HCT116 (cell line): ENCODE measurements at regions not wholly inside any gene's neighbourhood (a gene's known extent, or its start where the extent isn't known, plus 50 kb on each side); places are given as distances from the start of the nearest gene placed in this dataset.

Source experiments
- ATAC-seq: fragments of 200-7000 bp; cut with Tn5 transposase; 2 replicates; pipeline ENCODE4 v1.9.1; 2020; ENCODE audit warnings: mild to moderate bottlenecking, moderate library complexity
- BruUV-seq: library from RNA; stranded (reverse); fragments of 400-500 nt; replicated peaks from 2 replicates; lab custom pipeline; 2021; lab: Mats Ljungman, UMichigan
- CTCF ChIA-PET: fragments of 300-600 bp; sonication (Branson Sonifier 250); formaldehyde crosslinking; loops from one replicate; lab custom pipeline; 2021; ENCODE audit warnings: antibody characterized with exemption; lab: Charles Lee
- POLR2A ChIA-PET: fragments of 300-600, 350-600 bp; sonication (Branson Sonifier 250); formaldehyde crosslinking; loops from one replicate; lab custom pipeline; 2021; ENCODE audit warnings: antibody characterized with exemption; lab: Charles Lee
- RAD21 ChIA-PET, 2 experiments: fragments of 300-600 bp; sonication (Branson Sonifier 250); formaldehyde crosslinking; loops; one replicate each; lab custom pipeline; 2023; ENCODE audit warnings: low total read pairs in 2 of 2; ENCODE audit not compliant: uncharacterized antibody in 2 of 2, unreplicated experiment in 2 of 2, low non-redundant PET in 1 of 2; lab: Charles Lee
- DNase-seq: peaks from one replicate; pipeline ENCODE4 v3.0.0-alpha.2; 2010; ENCODE audit warnings: low read depth, low spot score
- H2AFZ ChIP-seq: fragments of 200-600 bp; shearing (Covaris generic), sonication (generic); 2 replicates; pipeline ENCODE4 v1.6.1; 2017; ENCODE audit warnings: low read depth, mixed run types, mixed read lengths, antibody characterized with exemption, low read length; ENCODE audit not compliant: poor library complexity, severe bottlenecking
- H3K27ac ChIP-seq: 2 replicates; pipeline ENCODE4 v1.5.1; 2012; ENCODE audit warnings: low read depth, low read length
- H3K27me3 ChIP-seq: fragments of 200-600 bp; sonication (generic); 2 replicates; pipeline ENCODE4 v1.6.1; 2016; ENCODE audit warnings: mixed run types, low read length, mixed read lengths; ENCODE audit not compliant: insufficient read depth
- H3K36me3 ChIP-seq, 2 experiments: fragments of 200-500 bp in 1 of 2; fragments of 200-600 bp in 1 of 2; sonication (Bioruptor generic) in 1 of 2; sonication (generic) in 1 of 2; 2 replicates each; pipeline versions ENCODE4 v1.5.1 to v1.6.1; 2014 to 2016; ENCODE audit warnings: low read length in 2 of 2, inconsistent platforms in 1 of 2, mixed read lengths in 1 of 2, mixed run types in 1 of 2; ENCODE audit not compliant: insufficient read depth in 2 of 2, control insufficient read depth in 1 of 2
- H3K4me1 ChIP-seq, 2 experiments: fragments of 200-600 bp in 1 of 2; sonication (generic) in 1 of 2; 2 replicates each; pipeline versions ENCODE4 v1.5.1 to v1.6.1; 2012 to 2017; ENCODE audit warnings: low read length in 2 of 2, inconsistent platforms in 1 of 2, mild to moderate bottlenecking in 1 of 2, mixed read lengths in 1 of 2, mixed run types in 1 of 2, moderate library complexity in 1 of 2; ENCODE audit not compliant: insufficient read depth in 2 of 2, control insufficient read depth in 1 of 2
- H3K4me2 ChIP-seq: fragments of 200-600 bp; sonication (generic); 2 replicates; pipeline ENCODE4 v1.6.1; 2017; ENCODE audit warnings: mixed run types, low read length, mixed read lengths
- H3K4me3 ChIP-seq, 2 experiments: fragments of 200-600 bp in 1 of 2; sonication (generic) in 1 of 2; replicated peaks in 1 of 2; 2 replicates each; pipeline ENCODE4 v1.5.1; 2011 to 2016; ENCODE audit warnings: low read length in 2 of 2, control low read depth in 1 of 2, low read depth in 1 of 2, mild to moderate bottlenecking in 1 of 2, mixed read lengths in 1 of 2, mixed run types in 1 of 2
- H3K79me2 ChIP-seq: fragments of 200-600 bp; sonication (generic); 2 replicates; pipeline ENCODE4 v1.6.1; 2017; ENCODE audit warnings: mild to moderate bottlenecking, mixed run types, low read length, moderate library complexity, mixed read lengths; ENCODE audit not compliant: insufficient read depth
- H3K9ac ChIP-seq: fragments of 200-600 bp; sonication (generic); 2 replicates; pipeline ENCODE4 v1.6.1; 2016; ENCODE audit warnings: low read length, mixed read lengths
- H3K9me2 ChIP-seq: fragments of 200-600 bp; sonication (generic), shearing (Covaris generic); 2 replicates; pipeline ENCODE4 v1.6.1; 2017; ENCODE audit warnings: mixed run types, mild to moderate bottlenecking, moderate library complexity; ENCODE audit not compliant: insufficient read depth
- H3K9me3 ChIP-seq, 2 experiments: fragments of 200-500 bp in 1 of 2; fragments of 200-600 bp in 1 of 2; sonication (Bioruptor generic) in 1 of 2; sonication (generic) in 1 of 2; 2 replicates each; pipeline ENCODE4 v1.6.1; 2014 to 2017; ENCODE audit warnings: low read length in 2 of 2, mixed read lengths in 2 of 2, inconsistent platforms in 1 of 2, low read depth in 1 of 2, mild to moderate bottlenecking in 1 of 2, mixed run types in 1 of 2, moderate library complexity in 1 of 2; ENCODE audit not compliant: control insufficient read depth in 1 of 2, insufficient read depth in 1 of 2
- H4K20me1 ChIP-seq: fragments of 200-600 bp; sonication (generic), shearing (Covaris generic); 2 replicates; pipeline ENCODE4 v1.6.1; 2017; ENCODE audit warnings: mixed run types, mild to moderate bottlenecking, moderate library complexity; ENCODE audit not compliant: insufficient read depth
- CEBPB ChIP-seq: IDR thresholded peaks from 2 replicates; pipeline ENCODE4 v1.6.1; 2012; ENCODE audit warnings: low read depth
- CTCF ChIP-seq, 3 experiments: fragments of 200-600 bp in 1 of 3; sonication (generic) in 1 of 3; IDR thresholded peaks in 2 of 3; conservative IDR thresholded peaks in 1 of 3; 2 replicates each; pipeline ENCODE4 v1.5.1; 2012 to 2017; ENCODE audit warnings: low read depth in 2 of 3, low read length in 2 of 3, antibody characterized with exemption in 1 of 3, borderline replicate concordance in 1 of 3, control low read depth in 1 of 3, mild to moderate bottlenecking in 1 of 3, mixed read lengths in 1 of 3, mixed run types in 1 of 3, moderate library complexity in 1 of 3; ENCODE audit not compliant: insufficient read depth in 1 of 3
- EGR1 ChIP-seq: IDR thresholded peaks from 2 replicates; pipeline ENCODE4 v1.6.1; 2012; ENCODE audit warnings: low read depth
- EZH2 ChIP-seq: fragments of 200-600 bp; sonication (generic); IDR thresholded peaks from 2 replicates; pipeline ENCODE4 v1.6.1; 2017; ENCODE audit warnings: antibody characterized with exemption, mixed run types
- EZH2phosphoT487 ChIP-seq: fragments of 200-600 bp; IDR thresholded peaks from 2 replicates; pipeline ENCODE4 v1.6.1; 2018; ENCODE audit warnings: antibody characterized with exemption, borderline replicate concordance
- JUND ChIP-seq: IDR thresholded peaks from 2 replicates; pipeline ENCODE4 v1.6.1; 2012
- MAX ChIP-seq: IDR thresholded peaks from 2 replicates; pipeline ENCODE4 v1.6.1; 2012
- POLR2A ChIP-seq: IDR thresholded peaks from 2 replicates; pipeline ENCODE4 v1.7.0; 2011; ENCODE audit warnings: borderline replicate concordance; ENCODE audit not compliant: insufficient read depth, insufficient read length; ENCODE audit errors: extremely low read depth
- POLR2AphosphoS5 ChIP-seq: IDR thresholded peaks from 2 replicates; pipeline ENCODE4 v1.6.1; 2011; ENCODE audit warnings: mild to moderate bottlenecking, low read depth, low read length, moderate library complexity
- RAD21 ChIP-seq: IDR thresholded peaks from 2 replicates; pipeline ENCODE4 v1.6.1; 2012; ENCODE audit warnings: low read depth, mild to moderate bottlenecking
- REST ChIP-seq: IDR thresholded peaks from 2 replicates; pipeline ENCODE4 v1.6.1; 2012; ENCODE audit warnings: low read depth
- SIN3A ChIP-seq: IDR thresholded peaks from 2 replicates; pipeline ENCODE4 v1.6.1; 2012; ENCODE audit warnings: low read depth
- SP1 ChIP-seq: IDR thresholded peaks from 2 replicates; pipeline ENCODE4 v1.6.1; 2012; ENCODE audit warnings: low read depth
- SRF ChIP-seq: IDR thresholded peaks from 2 replicates; pipeline ENCODE4 v1.6.1; 2012; ENCODE audit warnings: low read depth
- TCF7L2 ChIP-seq: IDR thresholded peaks from 2 replicates; pipeline ENCODE4 v1.7.0; 2011; ENCODE audit warnings: borderline replicate concordance, inconsistent platforms; ENCODE audit not compliant: insufficient read depth, insufficient read length; ENCODE audit errors: extremely low read depth
- YY1 ChIP-seq: IDR thresholded peaks from 2 replicates; pipeline ENCODE4 v1.6.1; 2011; ENCODE audit warnings: low read length, low read depth, moderate library complexity, mild to moderate bottlenecking; ENCODE audit not compliant: insufficient replicate concordance; ENCODE audit errors: extremely low read depth
- ZFX ChIP-seq: fragments of 450-650 bp; IDR thresholded peaks from 2 replicates; pipeline ENCODE4 v1.6.1; 2017
- ZNF274 ChIP-seq: fragments of 200-500 bp; sonication (Bioruptor generic); IDR thresholded peaks from 2 replicates; pipeline ENCODE4 v1.6.1; 2014; ENCODE audit warnings: mild to moderate bottlenecking, low read depth, low read length, inconsistent platforms
- intact Hi-C: fragments of 100-400 bp; cut with micrococcal nuclease; formaldehyde crosslinking; loops from 2 replicates; pipeline ENCODE4 v1.10.0; 2022

GRCh38 chr10:121655254-121656144 is 57.3 kb upstream of the FGFR2 start:
- intact Hi-C loops, result no loop called here
- H3K36me3 ChIP-seq, result no peaks in the 10 kb centered on the region
- H3K4me2 ChIP-seq, result no peak overlapping the region
- RAD21 ChIA-PET, result no interaction called here
- H3K9me2 ChIP-seq, result no peaks in the 10 kb centered on the region
- no TSS peak for BruUV-seq
- H3K27me3 ChIP-seq, result no peaks in the 10 kb centered on the region
- DNase-seq (no peak), ATAC-seq (no peak)
- H3K79me2 ChIP-seq, result no peaks in the 10 kb centered on the region
- no peak overlapping the region for H3K27ac ChIP-seq
- POLR2A ChIA-PET, result no interaction called here
- CTCF ChIA-PET, result interaction anchor here (0.6 kb wide), 1 partner anchor 184 kb away, joined by 4 read pairs; no protein-coding TSS in a partner anchor
- no peak overlapping the region for H3K9ac ChIP-seq
- H2AFZ ChIP-seq, result no peak overlapping the region
- H3K4me3 ChIP-seq, result no peak overlapping the region
- no peaks in the 10 kb centered on the region for H3K9me3 ChIP-seq
- no peaks in the 10 kb centered on the region for H3K4me1 ChIP-seq
- H4K20me1 ChIP-seq, result no peaks in the 10 kb centered on the region
- TF ChIP-seq YY1 (no peak), ZFX (no peak), JUND (no peak), TCF7L2 (no peak), RAD21 (no peak), CEBPB (no peak), EZH2 (no peak), REST (no peak), POLR2AphosphoS5 (no peak), ZNF274 (no peak), MAX (no peak), POLR2A (no peak), EZH2phosphoT487 (no peak), SIN3A (no peak), CTCF (IDR thresholded peaks at IDR 0.05 in 2 of 3, conservative IDR thresholded peaks at IDR 0.05 in 1 of 3; ENCODE audit: borderline replicate concordance in 1 of 3, insufficient read depth in 1 of 3, low read depth in 2 of 3, low read length in 2 of 3) (no peak), SRF (no peak), EGR1 (no peak), SP1 (no peak)
